ENCODE measurements at regions not wholly inside any gene's neighbourhood (a gene's known extent, or its start where the extent isn't known, plus 50 kb on each side); places are given as distances from the start of the nearest gene placed in this dataset.

DNA sequence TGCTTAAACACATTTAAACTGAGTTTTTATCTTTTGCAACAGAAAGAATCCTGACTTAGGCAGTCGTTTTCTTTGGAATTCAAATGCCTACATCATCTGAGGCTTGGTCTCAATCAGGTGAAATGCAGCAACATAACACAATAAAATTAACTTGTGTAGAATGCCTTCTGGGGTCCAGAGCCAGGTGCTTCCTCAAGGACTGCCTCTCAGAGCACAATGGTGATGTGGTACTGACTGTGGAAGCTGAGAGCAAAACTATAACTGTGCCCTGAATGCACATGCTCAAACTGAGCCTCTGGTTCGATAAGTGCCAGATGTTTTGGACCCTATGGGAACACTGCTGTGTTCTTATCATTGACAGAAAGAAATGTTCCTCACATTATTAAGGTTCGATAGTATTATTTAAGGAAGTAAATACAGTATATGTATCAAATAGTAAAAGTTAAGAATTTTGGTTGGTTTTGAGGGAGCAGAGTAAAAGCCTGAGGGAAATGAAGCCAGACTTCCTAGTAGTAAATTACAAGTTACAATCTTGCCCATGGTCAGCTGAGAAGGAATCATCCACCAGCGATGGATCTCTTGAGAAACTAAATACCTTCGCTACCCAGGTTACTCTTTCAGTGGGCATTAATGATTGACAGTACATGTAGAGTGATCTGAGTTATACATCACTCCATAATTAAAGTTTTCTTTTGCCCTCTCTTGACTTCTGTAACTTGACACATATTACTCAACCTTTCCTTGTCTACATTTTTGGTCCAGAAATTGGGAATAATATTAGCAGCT, 122.9 kb upstream of the ATP2B1 start:
- ChIA-PET POLR2A (no interaction called here), CTCF (interaction anchor here (1.1 to 3.3 kb wide), 4 partner anchors 8 to 122 kb away, joined by 3 to 15 read pairs (median 3); partner anchors contain the start of gene ATP2B1)
- DNase-seq (ENCODE audit: extremely low spot score), result no peak
- no peak for TF ChIP-seq CTCF (IDR thresholded peaks at IDR 0.05; ENCODE audit: control extremely low read depth, extremely low read depth, low read depth, missing control alignments)

DNA sequence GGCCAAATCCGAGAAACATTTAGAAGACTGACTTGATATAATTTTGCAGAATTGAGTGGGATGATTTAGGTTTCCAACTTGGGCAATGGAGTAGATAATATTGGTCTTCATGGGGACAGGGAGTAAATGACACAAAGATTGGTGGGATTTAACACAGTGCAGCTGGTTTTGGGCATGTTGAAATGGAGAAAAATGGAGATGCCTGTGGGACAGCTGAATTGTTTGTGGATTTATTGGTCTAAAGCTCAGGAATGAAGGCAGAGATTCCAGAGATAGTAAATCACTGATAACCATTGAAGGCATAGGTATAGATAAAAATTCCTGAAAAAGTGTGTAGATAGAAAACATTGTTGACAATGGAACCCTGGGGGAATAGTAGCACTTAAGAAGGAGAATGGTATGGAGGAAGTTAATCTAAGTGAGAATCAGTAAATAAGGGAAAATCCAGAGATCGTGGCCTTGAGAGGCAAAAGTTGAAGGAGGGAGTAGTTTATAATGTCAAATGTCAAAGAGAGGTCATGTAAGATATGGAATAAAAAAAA, 120.9 kb upstream of the ATP2B1 start:
- POLR2A ChIA-PET, result no interaction called here
- CTCF ChIA-PET, result interaction anchor here (3.1 kb wide), 1 partner anchor 12 kb away, joined by 12 read pairs; no protein-coding TSS in a partner anchor
- DNase-seq (ENCODE audit: extremely low spot score), result no peak
- no peak for TF ChIP-seq CTCF (IDR thresholded peaks at IDR 0.05; ENCODE audit: control extremely low read depth, extremely low read depth, low read depth, missing control alignments)

DNA sequence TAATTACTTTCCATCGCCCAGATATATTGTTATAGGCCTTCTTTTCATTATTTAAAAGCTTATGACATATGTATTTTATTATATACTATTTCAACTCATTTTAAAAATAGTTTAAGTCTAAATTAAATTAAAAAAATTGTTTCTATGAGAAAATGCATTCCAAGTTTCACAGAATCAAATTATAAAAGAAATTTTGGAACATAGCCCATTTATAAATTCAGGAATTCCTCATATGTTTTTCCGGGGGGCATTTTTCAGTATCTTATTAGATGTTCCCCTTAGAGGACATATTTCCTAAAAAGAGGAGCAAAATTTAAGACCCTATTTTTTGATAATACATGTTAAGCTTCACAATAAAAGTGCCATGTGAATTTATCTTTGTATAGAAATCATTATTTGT, 119.9 kb upstream of the ATP2B1 start:
- CTCF ChIA-PET, result interaction anchor here (3.1 kb wide), 1 partner anchor 13 kb away, joined by 12 read pairs; no protein-coding TSS in a partner anchor
- no peak for TF ChIP-seq CTCF (IDR thresholded peaks at IDR 0.05; ENCODE audit: control extremely low read depth, extremely low read depth, low read depth, missing control alignments)
- no peak for DNase-seq (ENCODE audit: extremely low spot score)
- POLR2A ChIA-PET, result no interaction called here

GRCh38 chr12:89827592-89827991, 119.0 kb upstream of the ATP2B1 start:
- DNase-seq (ENCODE audit: extremely low spot score), result no peak
- TF ChIP-seq CTCF (IDR thresholded peaks at IDR 0.05; ENCODE audit: control extremely low read depth, extremely low read depth, low read depth, missing control alignments), result no peak
- CTCF ChIA-PET, result interaction anchor here (0.6 to 3.1 kb wide), 5 partner anchors 9 to 284 kb away, joined by 3 to 12 read pairs (median 3); no protein-coding TSS in a partner anchor
- POLR2A ChIA-PET, result no interaction called here

GRCh38 chr12:89826468-89826867, 117.8 kb upstream of the ATP2B1 start:
- ChIA-PET POLR2A (no interaction called here), CTCF (interaction anchor here (1.2 to 1.9 kb wide), 2 partner anchors 8 to 17 kb away, joined by 3 to 5 read pairs; no protein-coding TSS in a partner anchor)
- no peak for DNase-seq (ENCODE audit: extremely low spot score)
- TF ChIP-seq CTCF (IDR thresholded peaks at IDR 0.05; ENCODE audit: control extremely low read depth, extremely low read depth, low read depth, missing control alignments), result no peak

DNA sequence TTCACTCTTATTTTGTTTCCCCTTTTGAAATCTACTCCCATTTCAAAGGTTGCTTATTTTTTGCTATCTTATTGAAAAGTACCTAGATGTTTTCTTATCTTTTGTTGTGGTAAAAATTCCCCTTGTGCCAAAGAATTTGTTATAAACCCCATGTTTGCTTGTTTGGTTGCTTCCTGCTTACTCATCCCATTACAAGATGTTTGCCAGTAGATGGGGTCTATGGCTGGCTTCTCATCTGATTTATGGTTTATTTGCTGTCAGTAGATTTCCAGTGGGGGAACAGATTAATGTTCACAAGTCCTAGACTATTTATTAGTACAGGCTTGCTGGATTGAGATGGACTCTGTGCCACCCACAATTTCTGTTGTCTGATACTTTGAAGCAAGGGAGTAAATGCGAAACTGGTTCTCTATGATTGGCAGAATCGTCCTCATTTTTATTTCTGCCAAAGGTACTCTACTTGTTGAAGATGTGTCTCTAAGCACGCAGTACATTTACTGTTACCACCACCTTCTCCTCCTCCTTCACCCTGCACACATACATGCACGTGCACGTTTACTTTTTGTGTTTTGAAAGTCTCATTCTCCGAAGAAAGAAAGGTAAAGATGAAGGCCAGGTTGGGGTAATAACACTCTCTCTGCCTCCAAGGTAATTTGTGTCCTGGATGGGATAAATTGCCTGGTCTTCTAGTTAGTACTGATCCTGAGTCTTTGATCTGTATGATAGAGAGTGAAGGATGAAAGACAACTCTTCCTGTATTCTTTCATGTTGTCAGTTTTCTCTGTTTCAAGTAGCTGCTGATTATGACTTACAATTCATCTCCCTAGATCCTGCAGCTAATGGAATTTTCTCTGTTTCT, 117.2 kb upstream of the ATP2B1 start:
- POLR2A ChIA-PET, result no interaction called here
- DNase-seq (ENCODE audit: extremely low spot score), result no peak

More for the DNA sequence above, 117.2 kb upstream of the ATP2B1 start:
- CTCF ChIA-PET, result no interaction called here
- no peak for TF ChIP-seq CTCF (IDR thresholded peaks at IDR 0.05; ENCODE audit: control extremely low read depth, extremely low read depth, low read depth, missing control alignments)

All from GM10248 (cell line).